Nephron progenitor cell (in vitro differentiated cells): ENCODE measurements at regions not wholly inside any gene's neighbourhood (a gene's known extent, or its start where the extent isn't known, plus 50 kb on each side); places are given as distances from the start of the nearest gene placed in this dataset.
A peak's percentile ranks its signal among the peaks of the same experiment; 100 is the strongest.
"Not testable (repeated sequence)": the region's sequence is repeated elsewhere in the genome, so short reads cannot be mapped to it uniquely, and the experiment has no call there.

ENCODE experiments used
- DNase-seq: peaks from one replicate; pipeline ENCODE4 v3.0.0; 2021
- H3K27ac Mint-ChIP-seq: 2 replicates; pipeline ENCODE4 v1.8.0; 2021; ENCODE audit warnings: mild to moderate bottlenecking, moderate library complexity, mixed read lengths
- H3K27me3 Mint-ChIP-seq: 2 replicates; pipeline ENCODE4 v1.8.0; 2021; ENCODE audit warnings: mild to moderate bottlenecking, low read depth, mixed read lengths; ENCODE audit not compliant: poor library complexity
- H3K36me3 Mint-ChIP-seq: 2 replicates; pipeline ENCODE4 v1.8.0; 2021; ENCODE audit warnings: low read depth, mixed read lengths
- H3K4me1 Mint-ChIP-seq: 2 replicates; pipeline ENCODE4 v1.8.0; 2021; ENCODE audit warnings: mixed read lengths
- H3K4me3 Mint-ChIP-seq: 2 replicates; pipeline ENCODE4 v1.8.0; 2021; ENCODE audit warnings: mild to moderate bottlenecking, moderate library complexity, mixed read lengths
- H3K9me3 Mint-ChIP-seq: 2 replicates; pipeline ENCODE4 v1.8.0; 2021; ENCODE audit warnings: mild to moderate bottlenecking, moderate library complexity, mixed read lengths
- TF ChIP-seq, protein P1 (sequence below): fragments of 200-600 bp; sonication (generic); IDR thresholded peaks from 2 replicates; pipeline ENCODE4 v1.5.0; 2021; ENCODE audit warnings: antibody characterized with exemption

GRCh38 chr6:140002396-140003022, 628.1 kb upstream of the CITED2 start:
- Mint-ChIP-seq H3K4me1 (peaks cover 15% of the 10 kb centered on the region), H3K36me3 (peaks cover 13% of the 10 kb centered on the region), H3K27ac (no peak overlapping the region), H3K4me3 (no peak overlapping the region), H3K9me3 (peaks cover 26% of the 10 kb centered on the region), H3K27me3 (no peaks in the 10 kb centered on the region)
- no peak for DNase-seq
- TF ChIP-seq, protein P1, sequence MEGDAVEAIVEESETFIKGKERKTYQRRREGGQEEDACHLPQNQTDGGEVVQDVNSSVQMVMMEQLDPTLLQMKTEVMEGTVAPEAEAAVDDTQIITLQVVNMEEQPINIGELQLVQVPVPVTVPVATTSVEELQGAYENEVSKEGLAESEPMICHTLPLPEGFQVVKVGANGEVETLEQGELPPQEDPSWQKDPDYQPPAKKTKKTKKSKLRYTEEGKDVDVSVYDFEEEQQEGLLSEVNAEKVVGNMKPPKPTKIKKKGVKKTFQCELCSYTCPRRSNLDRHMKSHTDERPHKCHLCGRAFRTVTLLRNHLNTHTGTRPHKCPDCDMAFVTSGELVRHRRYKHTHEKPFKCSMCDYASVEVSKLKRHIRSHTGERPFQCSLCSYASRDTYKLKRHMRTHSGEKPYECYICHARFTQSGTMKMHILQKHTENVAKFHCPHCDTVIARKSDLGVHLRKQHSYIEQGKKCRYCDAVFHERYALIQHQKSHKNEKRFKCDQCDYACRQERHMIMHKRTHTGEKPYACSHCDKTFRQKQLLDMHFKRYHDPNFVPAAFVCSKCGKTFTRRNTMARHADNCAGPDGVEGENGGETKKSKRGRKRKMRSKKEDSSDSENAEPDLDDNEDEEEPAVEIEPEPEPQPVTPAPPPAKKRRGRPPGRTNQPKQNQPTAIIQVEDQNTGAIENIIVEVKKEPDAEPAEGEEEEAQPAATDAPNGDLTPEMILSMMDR: no peak

GRCh38 chr6:140001821-140002341, 627.4 kb upstream of the CITED2 start:
- no peak overlapping the region for H3K4me3 Mint-ChIP-seq
- TF ChIP-seq, protein P1: no peak
- peaks cover 17% of the 10 kb centered on the region for H3K4me1 Mint-ChIP-seq
- no peak overlapping the region for H3K27ac Mint-ChIP-seq
- peaks cover 13% of the 10 kb centered on the region for H3K36me3 Mint-ChIP-seq
- H3K9me3 Mint-ChIP-seq: peaks cover 19% of the 10 kb centered on the region
- DNase-seq: no peak
- H3K27me3 Mint-ChIP-seq: no peaks in the 10 kb centered on the region

DNA sequence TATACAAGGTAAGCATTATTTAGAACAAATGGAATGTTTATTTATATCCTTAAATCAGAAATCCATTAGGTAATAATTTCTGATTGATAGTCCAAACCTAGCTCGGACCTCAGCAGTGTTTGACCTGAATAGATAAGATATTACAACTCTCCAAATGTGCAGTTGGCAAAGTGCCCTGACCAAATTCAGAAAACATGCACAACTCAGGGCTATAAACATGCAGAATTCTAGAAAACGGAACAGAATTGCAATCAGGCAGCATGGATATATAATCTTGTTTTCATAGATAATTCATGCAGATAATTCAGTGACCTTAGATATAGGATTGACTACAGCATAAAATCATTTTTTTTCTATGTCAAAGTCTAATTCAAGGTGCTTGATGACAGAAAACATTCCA, 626.6 kb upstream of the CITED2 start:
- no peak for DNase-seq
- Mint-ChIP-seq H3K27ac (no peak overlapping the region), H3K36me3 (peaks cover 8% of the 10 kb centered on the region), H3K27me3 (no peaks in the 10 kb centered on the region), H3K4me1 (peaks cover 17% of the 10 kb centered on the region), H3K9me3 (peaks cover 14% of the 10 kb centered on the region), H3K4me3 (no peak overlapping the region)
- TF ChIP-seq, protein P1: no peak

DNA sequence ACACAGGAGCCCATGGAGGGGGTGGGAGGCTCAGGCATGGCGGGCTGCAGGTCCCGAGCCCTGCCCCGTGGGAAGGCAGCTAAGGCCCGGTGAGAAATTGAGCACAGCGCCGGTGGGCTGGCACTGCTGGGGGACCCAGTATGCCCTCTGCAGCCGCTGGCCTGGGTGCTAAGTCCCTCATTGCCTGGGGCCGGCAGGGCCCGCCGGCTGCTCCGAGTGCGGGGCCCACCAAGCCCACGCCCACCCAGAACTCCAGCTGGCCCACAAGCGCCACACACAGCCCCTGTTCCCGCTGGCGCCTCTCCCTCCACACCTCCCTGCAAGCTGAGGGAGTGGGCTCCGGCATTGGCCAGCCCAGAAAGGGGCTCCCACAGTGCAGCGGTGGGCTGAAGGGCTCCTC, 625.2 kb upstream of the CITED2 start:
- peaks cover 19% of the 10 kb centered on the region for H3K9me3 Mint-ChIP-seq
- H3K27ac Mint-ChIP-seq, H3K4me3 Mint-ChIP-seq, H3K27me3 Mint-ChIP-seq, DNase-seq: not testable (repeated sequence)
- peaks cover 13% of the 10 kb centered on the region for H3K36me3 Mint-ChIP-seq
- peaks cover 17% of the 10 kb centered on the region for H3K4me1 Mint-ChIP-seq

DNA sequence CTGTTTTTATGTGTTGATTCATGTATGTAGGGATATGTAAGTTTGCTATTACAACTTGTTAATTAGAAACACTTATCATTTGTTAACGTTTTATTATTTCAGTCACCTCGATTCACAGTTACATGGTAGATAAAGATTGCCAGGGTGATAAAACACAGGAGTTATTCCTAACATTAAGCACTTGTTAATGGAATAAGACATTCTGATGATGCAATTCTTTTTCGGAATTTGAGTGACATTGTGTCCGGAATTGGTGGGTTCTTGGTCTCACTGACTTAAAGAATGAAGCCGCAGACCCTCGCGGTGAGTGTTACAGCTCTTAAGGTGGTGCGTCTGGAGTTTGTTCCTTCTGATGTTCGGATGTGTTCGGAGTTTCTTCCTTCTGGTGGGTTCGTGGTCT, 624.0 kb upstream of the CITED2 start:
- peak overlapping the region; percentile 96 for H3K27ac Mint-ChIP-seq
- not testable (repeated sequence) for H3K4me3 Mint-ChIP-seq, DNase-seq, H3K27me3 Mint-ChIP-seq
- H3K9me3 Mint-ChIP-seq: peaks cover 29% of the 10 kb centered on the region
- peaks cover 17% of the 10 kb centered on the region for H3K4me1 Mint-ChIP-seq
- peaks cover 25% of the 10 kb centered on the region for H3K36me3 Mint-ChIP-seq

DNA sequence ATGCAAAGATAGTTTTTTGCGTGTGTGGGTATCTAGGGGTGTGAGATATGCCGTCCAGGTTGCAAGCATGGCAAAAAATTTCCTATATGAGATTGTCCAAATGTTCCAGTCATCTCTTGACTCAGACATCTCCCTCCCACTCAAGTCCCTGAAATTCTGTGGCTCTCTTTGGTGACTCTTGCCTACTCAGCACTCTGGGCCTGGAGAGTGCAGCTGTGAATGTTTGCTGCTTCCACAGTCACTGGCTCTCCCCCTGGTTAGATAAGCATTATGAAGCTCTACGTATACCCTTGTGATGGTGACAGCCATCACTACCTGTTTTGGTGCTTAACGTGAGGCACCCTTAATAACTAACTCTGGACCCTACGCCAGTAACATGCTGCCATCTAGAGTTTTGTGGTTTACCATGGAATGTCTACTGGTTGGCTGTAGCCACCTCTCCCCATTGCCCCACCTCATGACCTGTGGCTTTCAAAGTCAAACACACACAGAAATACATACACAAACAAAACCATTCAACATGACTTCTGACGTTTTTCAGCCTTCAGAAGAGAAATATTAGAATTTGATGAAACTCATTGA, 621.9 kb upstream of the CITED2 start:
- TF ChIP-seq, protein P1: peak; percentile 12
- Mint-ChIP-seq H3K4me1 (peaks cover 30% of the 10 kb centered on the region), H3K27ac (no peak overlapping the region), H3K36me3 (peaks cover 32% of the 10 kb centered on the region), H3K4me3 (no peak overlapping the region), H3K9me3 (peaks cover 35% of the 10 kb centered on the region), H3K27me3 (no peaks in the 10 kb centered on the region)
- peak; percentile 7 for DNase-seq

- Mint-ChIP-seq H3K36me3 (peaks cover 32% of the 10 kb centered on the region), H3K4me3 (no peak overlapping the region), H3K4me1 (peaks cover 43% of the 10 kb centered on the region), H3K9me3 (peaks cover 35% of the 10 kb centered on the region), H3K27me3 (no peaks in the 10 kb centered on the region), H3K27ac (no peak overlapping the region)
- TF ChIP-seq, protein P1: no peak
- no peak for DNase-seq
These were observed 620.5 kb upstream of the CITED2 start for GRCh38 chr6:139994998-139995397.
